ENCODE measurements at regions not wholly inside any gene's neighbourhood (a gene's known extent, or its start where the extent isn't known, plus 50 kb on each side); places are given as distances from the start of the nearest gene placed in this dataset.

DNA sequence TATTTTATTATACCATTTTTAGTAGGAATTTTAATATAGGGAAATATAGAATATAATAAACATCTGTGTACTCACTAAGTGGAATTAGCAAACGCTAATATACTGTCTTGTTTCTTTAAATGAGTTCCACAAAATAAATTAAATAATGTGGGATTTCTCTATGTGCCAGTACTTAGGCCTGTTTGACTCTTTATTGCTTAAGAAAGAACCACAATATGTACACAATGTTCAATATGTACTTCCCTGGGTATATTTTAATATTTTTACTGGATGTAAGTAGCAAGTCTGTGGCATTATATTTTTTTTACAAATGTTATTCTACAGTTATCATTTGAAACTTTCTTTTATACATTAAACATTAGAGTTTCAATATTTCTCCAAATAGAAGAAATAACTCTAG, 92.5 kb upstream of the CARD18 start:
- Histone ChIP-seq H3K9me3 (ENCODE audit: control insufficient read depth in 4 of 4, insufficient read depth in 3 of 4, low read length in 3 of 4) (no peaks in the 10 kb centered on the region), H3K4me3 (no peak overlapping the region), H3K36me3 (ENCODE audit: control insufficient read depth in 4 of 4, insufficient read depth in 4 of 4, low read length in 4 of 4) (no peaks in the 10 kb centered on the region), H3K27me3 (ENCODE audit: control insufficient read depth in 3 of 3, insufficient read depth in 3 of 3, low read length in 2 of 3) (no peaks in the 10 kb centered on the region), H3K27ac (ENCODE audit: low read depth in 1 of 2, low read length in 1 of 2) (no peak overlapping the region), H3K9ac (ENCODE audit: insufficient read depth in 1 of 2, low read length in 2 of 2) (no peak overlapping the region), H3K4me1 (ENCODE audit: control insufficient read depth in 5 of 5, insufficient read depth in 5 of 5, low read length in 5 of 5) (peaks cover 0 to 3% (median 0%) of the 10 kb centered on the region in 5 donors)
- no peak for DNase-seq
- 95 to 97% methylated on average over 1 of the region's 1 CpG for WGBS, 2 donors
- no peak for ATAC-seq (ENCODE audit: insufficient read depth, low FRiP score)
- TF ChIP-seq, protein P1, sequence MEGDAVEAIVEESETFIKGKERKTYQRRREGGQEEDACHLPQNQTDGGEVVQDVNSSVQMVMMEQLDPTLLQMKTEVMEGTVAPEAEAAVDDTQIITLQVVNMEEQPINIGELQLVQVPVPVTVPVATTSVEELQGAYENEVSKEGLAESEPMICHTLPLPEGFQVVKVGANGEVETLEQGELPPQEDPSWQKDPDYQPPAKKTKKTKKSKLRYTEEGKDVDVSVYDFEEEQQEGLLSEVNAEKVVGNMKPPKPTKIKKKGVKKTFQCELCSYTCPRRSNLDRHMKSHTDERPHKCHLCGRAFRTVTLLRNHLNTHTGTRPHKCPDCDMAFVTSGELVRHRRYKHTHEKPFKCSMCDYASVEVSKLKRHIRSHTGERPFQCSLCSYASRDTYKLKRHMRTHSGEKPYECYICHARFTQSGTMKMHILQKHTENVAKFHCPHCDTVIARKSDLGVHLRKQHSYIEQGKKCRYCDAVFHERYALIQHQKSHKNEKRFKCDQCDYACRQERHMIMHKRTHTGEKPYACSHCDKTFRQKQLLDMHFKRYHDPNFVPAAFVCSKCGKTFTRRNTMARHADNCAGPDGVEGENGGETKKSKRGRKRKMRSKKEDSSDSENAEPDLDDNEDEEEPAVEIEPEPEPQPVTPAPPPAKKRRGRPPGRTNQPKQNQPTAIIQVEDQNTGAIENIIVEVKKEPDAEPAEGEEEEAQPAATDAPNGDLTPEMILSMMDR (IDR thresholded peaks at IDR 0.05; ENCODE audit: control extremely low read depth, extremely low read depth) = no peak

DNA sequence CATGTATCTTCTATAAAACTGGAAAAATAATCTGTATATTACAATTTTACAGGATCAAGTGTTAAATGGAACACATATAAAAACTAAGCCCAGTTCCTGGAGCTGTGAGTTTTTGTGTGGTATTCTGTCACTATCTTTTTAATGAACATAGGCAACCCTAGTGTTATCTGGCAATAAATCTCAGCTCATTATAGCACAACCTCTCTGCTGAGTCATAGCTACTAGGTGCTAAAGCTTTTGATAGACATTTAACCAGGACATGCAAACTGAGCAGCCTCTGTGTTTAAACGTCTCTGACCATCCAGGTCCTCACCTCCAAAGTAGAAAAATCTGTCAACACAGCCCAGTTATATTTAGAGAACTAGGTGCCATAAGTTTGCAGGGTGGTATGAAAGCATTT, 91.0 kb upstream of the CARD18 start:
- ATAC-seq (ENCODE audit: insufficient read depth, low FRiP score) = no peak
- 65 to 74% methylated on average over 1 of the region's 1 CpG for WGBS, 2 donors

DNA sequence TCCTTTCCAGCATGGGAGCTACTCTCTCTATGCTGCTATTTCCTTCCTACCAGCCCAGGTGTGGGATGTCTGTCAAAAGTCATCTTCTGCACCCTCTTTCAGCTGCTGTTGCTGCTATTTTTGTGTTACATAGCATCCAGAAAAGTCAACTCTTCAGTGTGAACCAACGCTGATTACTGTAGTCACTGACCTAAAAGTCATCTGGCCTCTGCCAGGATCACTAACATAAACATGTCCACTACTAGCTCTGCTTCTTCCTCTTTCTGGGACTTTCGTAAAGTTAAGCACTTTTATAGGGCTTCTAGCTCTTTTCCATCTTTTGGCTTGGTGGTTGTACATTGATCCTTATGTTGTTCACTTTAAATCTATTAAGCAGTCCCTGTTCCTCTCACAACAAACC, 90.2 kb upstream of the CARD18 start:
- Histone ChIP-seq H3K4me1 (ENCODE audit: control insufficient read depth in 5 of 5, insufficient read depth in 5 of 5, low read length in 5 of 5) (peaks cover 0 to 12% (median 2%) of the 10 kb centered on the region in 5 donors), H3K36me3 (ENCODE audit: control insufficient read depth in 4 of 4, insufficient read depth in 4 of 4, low read length in 4 of 4) (no peaks in the 10 kb centered on the region), H3K9ac (ENCODE audit: insufficient read depth in 1 of 2, low read length in 2 of 2) (no peak overlapping the region), H3K27ac (ENCODE audit: low read depth in 1 of 2, low read length in 1 of 2) (no peak overlapping the region), H3K9me3 (ENCODE audit: control insufficient read depth in 4 of 4, insufficient read depth in 3 of 4, low read length in 3 of 4) (no peaks in the 10 kb centered on the region), H3K27me3 (ENCODE audit: control insufficient read depth in 3 of 3, insufficient read depth in 3 of 3, low read length in 2 of 3) (no peaks in the 10 kb centered on the region), H3K4me3 (no peak overlapping the region)
- no peak for ATAC-seq (ENCODE audit: insufficient read depth, low FRiP score)
- 63 to 69% methylated on average over 2 of the region's 2 CpGs for whole genome bisulfite sequencing, 2 donors
- DNase-seq = no peak
- TF ChIP-seq, protein P1 (IDR thresholded peaks at IDR 0.05; ENCODE audit: control extremely low read depth, extremely low read depth) = no peak

More for the DNA sequence above, 91.0 kb upstream of the CARD18 start:
- Histone ChIP-seq H3K9ac (ENCODE audit: insufficient read depth in 1 of 2, low read length in 2 of 2) (no peak overlapping the region), H3K4me1 (ENCODE audit: control insufficient read depth in 5 of 5, insufficient read depth in 5 of 5, low read length in 5 of 5) (peaks cover 0 to 10% (median 2%) of the 10 kb centered on the region in 5 donors), H3K36me3 (ENCODE audit: control insufficient read depth in 4 of 4, insufficient read depth in 4 of 4, low read length in 4 of 4) (no peaks in the 10 kb centered on the region), H3K9me3 (ENCODE audit: control insufficient read depth in 4 of 4, insufficient read depth in 3 of 4, low read length in 3 of 4) (no peaks in the 10 kb centered on the region), H3K4me3 (no peak overlapping the region), H3K27ac (ENCODE audit: low read depth in 1 of 2, low read length in 1 of 2) (no peak overlapping the region), H3K27me3 (ENCODE audit: control insufficient read depth in 3 of 3, insufficient read depth in 3 of 3, low read length in 2 of 3) (no peaks in the 10 kb centered on the region)
- DNase-seq = no peak
- TF ChIP-seq, protein P1 (IDR thresholded peaks at IDR 0.05; ENCODE audit: control extremely low read depth, extremely low read depth) = no peak

DNA sequence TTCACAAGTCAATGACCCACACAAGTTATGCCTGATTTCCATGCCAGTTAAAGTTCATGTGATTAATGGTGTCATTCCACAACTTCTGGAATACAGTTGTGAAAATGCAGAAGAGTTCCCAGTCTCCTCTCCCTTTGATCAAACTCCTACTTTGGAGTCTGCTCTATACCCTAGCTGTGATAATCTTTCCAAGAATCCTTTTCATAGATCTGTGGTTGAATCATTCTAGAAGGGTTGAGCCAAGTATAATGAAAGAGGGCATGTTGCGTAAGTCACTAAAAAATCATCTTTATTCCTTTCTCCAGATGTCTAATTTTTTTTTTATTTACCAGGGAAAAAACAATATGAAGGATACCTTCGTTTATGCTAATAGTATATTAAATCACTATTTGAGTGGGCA, 89.7 kb upstream of the CARD18 start:
- TF ChIP-seq, protein P1 (IDR thresholded peaks at IDR 0.05; ENCODE audit: control extremely low read depth, extremely low read depth) = no peak
- H3K4me1 ChIP-seq (ENCODE audit: control insufficient read depth in 5 of 5, insufficient read depth in 5 of 5, low read length in 5 of 5) = peaks cover 0 to 12% (median 2%) of the 10 kb centered on the region in 5 donors
- DNase-seq (no peak), ATAC-seq (ENCODE audit: insufficient read depth, low FRiP score) (no peak)
- H3K4me3 ChIP-seq = no peak overlapping the region
- no peaks in the 10 kb centered on the region for H3K9me3 ChIP-seq (ENCODE audit: control insufficient read depth in 4 of 4, insufficient read depth in 3 of 4, low read length in 3 of 4)
- no peak overlapping the region for H3K9ac ChIP-seq (ENCODE audit: insufficient read depth in 1 of 2, low read length in 2 of 2)
- no peak overlapping the region for H3K27ac ChIP-seq (ENCODE audit: low read depth in 1 of 2, low read length in 1 of 2)
- H3K27me3 ChIP-seq (ENCODE audit: control insufficient read depth in 3 of 3, insufficient read depth in 3 of 3, low read length in 2 of 3) = no peaks in the 10 kb centered on the region
- no peaks in the 10 kb centered on the region for H3K36me3 ChIP-seq (ENCODE audit: control insufficient read depth in 4 of 4, insufficient read depth in 4 of 4, low read length in 4 of 4)
- WGBS, 2 donors = 78 to 85% methylated on average over 2 of the region's 2 CpGs

Data from lung (tissue), 11 donors.